Ascending aorta (tissue), 2 donors: ENCODE measurements at regions not wholly inside any gene's neighbourhood (a gene's known extent, or its start where the extent isn't known, plus 50 kb on each side); places are given as distances from the start of the nearest gene placed in this dataset.

ENCODE experiments used
- DNase-seq, 2 donors: peaks; one replicate each; pipeline ENCODE4 v3.0.0-alpha.2; 2019; ENCODE audit warnings: low spot score in 2 of 2
- H3K27ac ChIP-seq, 2 donors: fragments of 200-600 bp; sonication (generic); one replicate each; pipeline ENCODE4 v1.5.1; 2016 to 2017; ENCODE audit warnings: mild to moderate bottlenecking in 1 of 2
- H3K27me3 ChIP-seq: fragments of 200-600 bp; sonication (generic); one replicate; pipeline ENCODE4 v1.5.1; 2017
- H3K36me3 ChIP-seq, 2 donors: fragments of 200-600 bp; sonication (generic); one replicate each; pipeline ENCODE4 v1.5.1; 2016
- H3K4me1 ChIP-seq, 2 donors: fragments of 200-600 bp; sonication (generic); one replicate each; pipeline ENCODE4 v1.5.1; 2016 to 2017; ENCODE audit warnings: mild to moderate bottlenecking in 1 of 2
- H3K4me3 ChIP-seq, 2 donors: fragments of 200-600 bp; sonication (generic); one replicate each; pipeline ENCODE4 v1.5.1; 2016 to 2017; ENCODE audit warnings: mild to moderate bottlenecking in 1 of 2
- H3K9me3 ChIP-seq, 2 donors: fragments of 200-600 bp; sonication (generic); one replicate each; pipeline ENCODE4 v1.5.1; 2016
- CTCF ChIP-seq, 3 experiments: fragments of 200-600 bp in 2 of 3; fragments of 450-650 bp in 1 of 3; sonication (generic) in 2 of 3; IDR thresholded peaks; one replicate each; pipeline ENCODE4 v1.5.1; 2016 to 2019; ENCODE audit warnings: antibody characterized with exemption in 3 of 3, mild to moderate bottlenecking in 1 of 3, moderate library complexity in 1 of 3
- intact Hi-C: fragments of 100-400 bp; cut with DNase I; formaldehyde crosslinking; loops from one replicate; pipeline ENCODE4 v1.15.1; 2023

- Histone ChIP-seq H3K4me3 (no peak overlapping the region), H3K36me3 (no peaks in the 10 kb centered on the region), H3K9me3 (no peaks in the 10 kb centered on the region), H3K27ac (no peak overlapping the region), H3K27me3 (no peaks in the 10 kb centered on the region), H3K4me1 (peaks cover 0 to 2% of the 10 kb centered on the region in 2 donors)
- DNase-seq, result no peak
- intact Hi-C loops, result no loop called here
- TF ChIP-seq CTCF (IDR thresholded peaks at IDR 0.05), result no peak
These were observed 125.4 kb downstream of the PXDC1 start for GRCh38 chr6:3625980-3626563.

GRCh38 chr6:3625149-3625979 is 126.1 kb downstream of the PXDC1 start:
- Histone ChIP-seq H3K9me3 (no peaks in the 10 kb centered on the region), H3K27ac (no peak overlapping the region), H3K4me3 (no peak overlapping the region), H3K27me3 (no peaks in the 10 kb centered on the region), H3K36me3 (no peaks in the 10 kb centered on the region), H3K4me1 (peaks cover 0 to 2% of the 10 kb centered on the region in 2 donors)
- intact Hi-C loops, result no loop called here
- DNase-seq, result no peak
- no peak for TF ChIP-seq CTCF (IDR thresholded peaks at IDR 0.05)

DNA sequence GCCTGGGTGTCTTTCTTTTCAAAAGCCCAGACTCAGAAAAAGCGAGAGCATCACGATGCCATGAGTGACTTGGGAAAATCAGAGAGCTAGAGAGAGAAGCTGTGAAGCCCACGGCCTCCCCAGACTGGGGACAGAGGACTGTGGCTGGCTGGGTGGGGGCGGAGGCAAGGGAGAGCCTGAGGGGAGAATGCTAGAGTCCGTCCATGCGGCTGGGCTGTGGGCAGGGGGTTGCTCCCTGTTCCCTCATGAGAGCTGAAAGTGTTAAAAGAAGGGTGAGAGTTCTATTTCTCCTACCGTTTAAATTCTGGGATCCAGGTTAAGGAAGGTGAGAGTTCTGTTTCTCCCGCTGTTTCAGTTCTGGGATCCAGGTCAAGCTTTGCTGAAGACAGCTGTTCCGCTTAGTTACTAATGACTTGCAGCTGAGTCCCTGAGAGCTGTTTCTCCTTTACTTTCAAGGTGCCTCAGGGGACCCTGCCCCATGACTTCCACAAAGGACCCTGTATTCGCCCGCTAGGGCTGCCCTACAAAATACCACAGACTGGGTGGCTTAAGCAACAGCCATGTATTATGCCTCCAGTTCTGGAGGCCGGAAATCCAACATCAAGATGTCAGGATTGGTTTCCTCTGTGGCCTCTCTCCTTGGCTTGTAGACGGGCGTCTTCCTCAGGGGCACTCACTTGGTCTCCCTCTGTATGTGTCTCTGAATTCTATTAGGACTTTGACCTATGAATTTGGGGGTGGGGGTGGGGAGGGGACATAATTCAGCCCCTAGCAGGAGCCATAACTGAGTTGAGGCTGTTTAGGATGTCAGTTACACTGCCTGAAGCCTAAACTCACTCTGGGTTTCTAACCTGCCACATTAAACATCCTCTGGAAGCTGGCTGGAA is 127.0 kb downstream of the PXDC1 start:
- H3K4me3 ChIP-seq, result no peak overlapping the region
- intact Hi-C loops, result no loop called here
- no peaks in the 10 kb centered on the region for H3K9me3 ChIP-seq
- DNase-seq, result no peak
- H3K36me3 ChIP-seq, result no peaks in the 10 kb centered on the region
- no peaks in the 10 kb centered on the region for H3K27me3 ChIP-seq
- no peak for TF ChIP-seq CTCF (IDR thresholded peaks at IDR 0.05)
- no peak overlapping the region for H3K27ac ChIP-seq
- peaks cover 0 to 2% of the 10 kb centered on the region in 2 donors for H3K4me1 ChIP-seq

DNA sequence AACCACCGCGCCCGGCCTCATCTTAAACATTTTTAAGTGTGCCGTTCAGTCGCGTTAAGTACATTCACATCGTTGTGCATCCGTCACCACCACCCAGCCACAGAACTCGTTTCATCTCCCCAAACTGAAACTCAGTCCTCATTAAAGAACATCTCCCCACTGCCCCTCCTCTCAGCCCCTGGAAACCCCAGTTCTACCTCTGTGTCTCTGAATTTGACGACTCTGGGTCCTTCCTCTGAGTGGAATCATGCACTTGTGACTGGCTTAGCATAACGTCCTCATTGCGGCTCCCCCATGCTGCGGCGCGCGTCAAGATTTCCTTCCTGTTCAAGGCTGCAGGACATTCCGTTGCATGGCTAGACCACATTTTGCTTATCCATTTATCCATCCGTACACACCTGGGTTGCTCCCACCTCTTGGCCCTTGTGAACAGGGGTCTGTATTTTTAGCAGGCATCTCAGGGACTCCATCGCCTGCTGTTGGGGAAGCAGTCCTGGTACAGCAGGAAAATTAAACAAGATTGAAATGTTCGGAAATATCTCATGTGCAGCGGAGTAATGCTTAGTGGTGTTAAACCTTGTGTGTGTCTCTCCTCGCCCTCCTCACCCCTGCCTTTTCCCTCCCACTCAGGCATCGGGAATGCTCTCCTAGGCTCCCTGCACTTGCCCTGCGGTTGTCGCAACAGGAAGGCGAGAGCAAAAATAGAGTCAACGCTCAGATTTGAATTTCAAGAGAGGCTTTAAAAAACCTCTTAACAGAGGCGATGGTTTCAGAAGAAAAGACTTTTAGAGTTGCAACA is 127.9 kb downstream of the PXDC1 start:
- H3K27me3 ChIP-seq, result no peaks in the 10 kb centered on the region
- H3K27ac ChIP-seq, result no peak overlapping the region
- no peak for TF ChIP-seq CTCF (IDR thresholded peaks at IDR 0.05)
- H3K36me3 ChIP-seq, result no peaks in the 10 kb centered on the region
- H3K4me3 ChIP-seq, result no peak overlapping the region
- H3K9me3 ChIP-seq, result no peaks in the 10 kb centered on the region
- H3K4me1 ChIP-seq, result peaks cover 0 to 2% of the 10 kb centered on the region in 2 donors
- DNase-seq, result no peak
- intact Hi-C loops, result no loop called here

DNA sequence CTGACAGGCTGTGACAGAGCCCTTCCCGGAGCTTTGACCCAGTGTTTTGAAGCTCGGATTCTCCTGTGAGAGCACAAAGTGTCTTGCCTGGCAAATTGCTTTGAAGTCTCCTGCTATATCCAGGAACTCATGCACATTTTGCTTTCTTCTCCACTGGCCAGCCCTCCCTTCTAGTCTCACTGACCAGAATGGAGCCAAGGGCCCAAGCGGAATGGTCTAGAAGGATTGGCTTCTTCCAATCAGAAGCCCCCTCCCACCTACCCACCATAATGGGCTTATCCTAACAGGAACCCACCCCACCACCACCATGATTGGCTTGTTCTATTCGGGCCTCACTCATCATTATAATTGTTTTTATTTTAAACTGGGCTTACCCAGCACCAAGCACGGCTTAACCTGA is 130.1 kb downstream of the PXDC1 start:
- DNase-seq, result no peak
- intact Hi-C loops, result no loop called here
- Histone ChIP-seq H3K36me3 (no peaks in the 10 kb centered on the region), H3K4me3 (no peak overlapping the region), H3K27me3 (no peaks in the 10 kb centered on the region), H3K9me3 (no peaks in the 10 kb centered on the region), H3K27ac (no peak overlapping the region), H3K4me1 (no peaks in the 10 kb centered on the region)
- TF ChIP-seq CTCF (IDR thresholded peaks at IDR 0.05), result no peak
